C4-2B (cell line): ENCODE measurements at regions not wholly inside any gene's neighbourhood (a gene's known extent, or its start where the extent isn't known, plus 50 kb on each side); places are given as distances from the start of the nearest gene placed in this dataset.

Source experiments
- H3K27ac ChIP-seq: fragments of 450-650 bp; 2 replicates; pipeline ENCODE4 v1.5.1; 2017
- ZFX ChIP-seq: fragments of 450-650 bp; IDR thresholded peaks from 2 replicates; pipeline ENCODE4 v1.6.1; 2017
- TF ChIP-seq, protein P1 (sequence below): fragments of 450-650 bp; conservative IDR thresholded peaks from 2 replicates; pipeline ENCODE4 v1.5.1; 2017; ENCODE audit warnings: mild to moderate bottlenecking

DNA sequence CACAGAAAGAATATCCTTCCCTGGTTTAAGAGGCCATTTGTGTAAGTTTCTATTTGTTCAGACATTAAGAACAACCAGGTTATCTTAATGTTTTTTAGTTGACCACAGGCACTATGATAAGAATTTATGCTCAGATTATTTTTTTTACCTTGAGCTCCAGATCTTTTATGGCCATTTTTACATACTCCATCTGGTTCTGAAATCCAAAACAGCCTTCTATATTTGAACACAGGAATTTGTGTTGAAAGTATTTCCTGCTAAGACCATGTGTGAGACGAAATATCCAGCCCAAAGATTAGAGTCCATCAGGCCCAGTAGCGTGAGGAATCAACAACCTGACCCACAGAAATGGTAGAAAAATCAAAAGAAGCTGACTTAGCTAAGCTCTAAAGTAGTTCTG is 569.9 kb upstream of the FAT3 start:
- no peak for TF ChIP-seq ZFX
- no peak overlapping the region for H3K27ac ChIP-seq

DNA sequence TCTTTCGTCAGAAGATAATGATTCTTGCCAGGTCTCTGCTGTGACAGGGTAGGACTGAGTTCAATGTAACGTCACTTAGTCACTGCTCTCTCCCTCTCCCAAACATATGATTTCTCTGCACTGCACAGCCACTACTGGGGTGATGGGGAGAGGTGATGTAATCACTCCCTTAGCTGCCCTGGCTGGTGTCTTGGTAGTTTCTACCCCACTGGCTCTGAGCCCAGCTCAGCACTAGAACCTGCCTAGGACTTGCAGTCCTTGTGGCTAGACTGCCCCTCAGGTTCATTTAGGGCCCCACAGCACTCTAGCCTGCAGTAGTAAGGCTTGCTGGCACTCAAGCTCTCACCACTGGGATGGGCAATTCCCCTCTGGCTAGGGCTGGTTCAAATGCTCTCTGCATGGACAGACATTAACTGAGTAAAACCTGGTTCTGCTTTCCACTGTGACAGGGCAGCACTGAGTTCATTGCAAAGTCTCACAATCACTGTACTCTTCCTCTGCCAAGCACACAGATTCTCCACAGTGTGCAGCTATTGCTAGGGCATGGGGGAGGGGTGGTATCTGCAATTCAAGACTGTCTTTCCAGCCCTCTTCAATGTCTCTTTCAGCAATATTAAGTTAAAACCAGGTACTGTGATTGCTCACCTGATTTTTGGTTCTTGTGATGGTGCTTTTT is 571.4 kb upstream of the FAT3 start:
- TF ChIP-seq, protein P1, sequence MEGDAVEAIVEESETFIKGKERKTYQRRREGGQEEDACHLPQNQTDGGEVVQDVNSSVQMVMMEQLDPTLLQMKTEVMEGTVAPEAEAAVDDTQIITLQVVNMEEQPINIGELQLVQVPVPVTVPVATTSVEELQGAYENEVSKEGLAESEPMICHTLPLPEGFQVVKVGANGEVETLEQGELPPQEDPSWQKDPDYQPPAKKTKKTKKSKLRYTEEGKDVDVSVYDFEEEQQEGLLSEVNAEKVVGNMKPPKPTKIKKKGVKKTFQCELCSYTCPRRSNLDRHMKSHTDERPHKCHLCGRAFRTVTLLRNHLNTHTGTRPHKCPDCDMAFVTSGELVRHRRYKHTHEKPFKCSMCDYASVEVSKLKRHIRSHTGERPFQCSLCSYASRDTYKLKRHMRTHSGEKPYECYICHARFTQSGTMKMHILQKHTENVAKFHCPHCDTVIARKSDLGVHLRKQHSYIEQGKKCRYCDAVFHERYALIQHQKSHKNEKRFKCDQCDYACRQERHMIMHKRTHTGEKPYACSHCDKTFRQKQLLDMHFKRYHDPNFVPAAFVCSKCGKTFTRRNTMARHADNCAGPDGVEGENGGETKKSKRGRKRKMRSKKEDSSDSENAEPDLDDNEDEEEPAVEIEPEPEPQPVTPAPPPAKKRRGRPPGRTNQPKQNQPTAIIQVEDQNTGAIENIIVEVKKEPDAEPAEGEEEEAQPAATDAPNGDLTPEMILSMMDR = no peak
- no peak for TF ChIP-seq ZFX

DNA sequence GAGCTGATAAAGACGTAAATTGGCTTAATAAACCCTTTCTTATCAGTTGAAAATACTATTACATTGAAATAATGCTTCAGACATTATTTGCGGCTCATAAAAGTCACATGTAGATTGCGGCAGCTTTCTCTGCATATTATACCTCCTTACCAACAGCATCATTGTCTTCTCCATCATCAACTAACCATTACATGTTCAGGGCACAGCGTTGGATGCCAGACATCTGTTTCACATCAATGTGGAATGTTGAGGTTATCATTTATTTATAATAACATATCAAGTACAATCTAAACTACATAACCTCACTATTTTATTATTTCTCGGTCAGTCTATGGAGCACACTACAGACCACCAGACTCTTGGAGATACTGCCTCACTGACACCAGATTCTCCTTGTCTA is 573.8 kb upstream of the FAT3 start:
- no peak overlapping the region for H3K27ac ChIP-seq
- no peak for TF ChIP-seq ZFX
- TF ChIP-seq, protein P1 = no peak

More for the DNA sequence above, 571.4 kb upstream of the FAT3 start:
- no peak overlapping the region for H3K27ac ChIP-seq

DNA sequence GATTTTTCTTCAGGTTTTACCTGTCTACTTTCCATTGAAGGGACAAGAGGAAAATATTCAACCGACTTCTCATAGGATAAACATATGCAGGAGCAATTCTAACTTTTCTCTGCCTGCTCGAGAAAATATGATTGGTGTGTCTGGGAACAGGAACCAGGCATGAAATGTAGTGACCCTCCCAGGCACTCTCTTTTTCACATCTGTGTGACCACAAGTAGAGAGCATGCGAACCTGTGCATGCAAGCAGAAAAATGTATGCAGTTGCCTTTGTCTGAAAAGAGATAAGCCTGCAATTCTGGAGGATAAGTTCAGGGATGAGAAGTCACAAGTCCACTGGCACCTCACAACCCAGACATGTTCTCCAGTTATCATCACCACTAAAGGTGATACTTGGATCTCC is 583.5 kb upstream of the FAT3 start:
- TF ChIP-seq ZFX = no peak
- TF ChIP-seq, protein P1 = no peak
- H3K27ac ChIP-seq = no peak overlapping the region

DNA sequence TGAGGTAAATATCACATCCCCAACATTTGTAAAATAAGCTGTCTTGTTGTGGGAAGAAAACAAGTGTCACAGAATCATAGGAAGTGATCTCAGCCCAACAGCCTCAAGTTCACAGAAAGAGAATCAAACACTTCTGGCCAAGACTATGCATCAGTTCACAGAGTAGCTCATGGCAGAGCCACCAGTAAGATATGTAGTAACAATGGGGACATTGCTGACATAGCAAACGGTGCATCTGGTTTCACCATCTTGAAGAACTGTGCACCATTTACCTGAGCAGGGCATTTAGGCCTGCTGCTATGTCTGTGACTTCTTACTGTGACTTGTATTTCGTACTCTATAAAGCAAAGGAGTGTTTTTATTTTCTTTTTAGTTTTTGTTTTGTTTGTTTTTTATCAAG is 585.3 kb upstream of the FAT3 start:
- no peak overlapping the region for H3K27ac ChIP-seq
- no peak for TF ChIP-seq ZFX
- TF ChIP-seq, protein P1 = no peak

DNA sequence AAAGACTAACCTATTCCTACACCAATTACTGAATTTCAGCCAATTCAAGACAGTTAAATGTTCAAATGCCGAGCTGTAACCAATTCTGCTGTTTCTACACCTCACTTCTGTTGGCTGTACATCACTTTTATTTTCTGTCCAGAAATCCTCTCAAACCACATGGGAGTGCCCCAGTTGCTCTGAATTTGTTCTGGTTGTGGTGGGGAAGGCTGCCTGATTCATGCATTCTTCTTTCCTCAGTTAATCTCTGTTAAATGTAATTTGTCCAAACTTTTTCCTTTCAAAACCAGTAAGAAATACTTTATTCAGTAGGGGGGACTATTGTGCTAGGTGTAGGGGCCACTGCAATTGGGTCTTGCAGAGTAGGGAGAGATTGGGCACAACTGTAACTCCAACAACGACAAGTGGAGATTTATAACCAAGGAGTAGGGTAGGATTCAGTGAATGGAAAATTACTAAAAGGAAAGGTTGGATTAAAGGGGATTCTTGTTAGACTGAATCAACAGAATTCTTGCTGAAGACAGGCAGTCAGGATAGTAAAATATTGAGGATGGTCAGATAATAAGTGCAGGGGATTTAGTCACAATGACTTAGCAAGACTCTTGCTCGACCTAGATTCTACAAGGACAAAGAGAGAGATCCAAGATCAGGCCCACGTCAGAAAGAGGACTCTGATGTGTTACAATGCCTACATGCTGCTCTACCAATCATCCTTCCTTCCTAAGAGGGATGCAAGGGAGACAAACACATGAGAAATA is 593.5 kb upstream of the FAT3 start:
- H3K27ac ChIP-seq = no peak overlapping the region
- TF ChIP-seq, protein P1 = no peak
- TF ChIP-seq ZFX = no peak

DNA sequence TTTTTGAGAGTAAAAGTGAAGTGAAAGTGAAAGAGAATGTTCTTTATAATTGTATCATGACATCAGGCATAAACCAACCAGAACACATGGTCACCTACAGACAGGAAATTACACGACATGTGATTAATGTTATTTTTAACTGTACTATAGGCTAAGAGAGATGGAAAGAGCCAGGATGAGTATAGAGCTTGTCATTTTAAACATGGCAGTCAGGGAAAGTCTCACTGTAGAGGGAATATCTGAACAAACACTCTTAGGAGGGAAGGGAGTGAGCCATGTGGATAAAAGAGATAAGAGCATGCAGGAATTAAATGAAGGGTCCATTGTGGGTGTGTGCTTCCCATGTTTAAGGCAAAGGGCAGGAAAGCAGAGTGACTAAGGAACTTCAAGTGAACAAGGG is 599.1 kb upstream of the FAT3 start:
- no peak for TF ChIP-seq ZFX
- TF ChIP-seq, protein P1 = no peak
- H3K27ac ChIP-seq = no peak overlapping the region
